ENCODE measurements at regions not wholly inside any gene's neighbourhood (a gene's known extent, or its start where the extent isn't known, plus 50 kb on each side); places are given as distances from the start of the nearest gene placed in this dataset.

GRCh38 chr13:107034236-107034872 lies 466.4 kb upstream of the ARGLU1 start:
- Histone ChIP-seq H3K27me3 (no peaks in the 10 kb centered on the region), H3K27ac (no peak overlapping the region), H3K9me3 (no peaks in the 10 kb centered on the region), H3K4me3 (replicated peaks in 1 of 3) (no peak overlapping the region), H3K36me3 (no peaks in the 10 kb centered on the region), H3K4me1 (no peaks in the 10 kb centered on the region)
- WGBS, 2 donors: 94 to 96% methylated on average over 17 of the region's 17 CpGs
- intact Hi-C loops (cut with DNase I): no loop called here
- DNase-seq: no peak
- no peak for TF ChIP-seq POLR2A (IDR thresholded peaks at IDR 0.05)
- no peak for TF ChIP-seq CTCF (IDR thresholded peaks at IDR 0.05)

- intact Hi-C loops (cut with DNase I): no loop called here
- no peaks in the 10 kb centered on the region for H3K9me3 ChIP-seq
- DNase-seq: no peak
- WGBS, 2 donors: 59 to 61% methylated on average over 2 of the region's 2 CpGs
- H3K4me3 ChIP-seq (replicated peaks in 1 of 3): no peak overlapping the region
- no peaks in the 10 kb centered on the region for H3K4me1 ChIP-seq
- H3K27me3 ChIP-seq: no peaks in the 10 kb centered on the region
- no peak for TF ChIP-seq POLR2A (IDR thresholded peaks at IDR 0.05)
- TF ChIP-seq CTCF (IDR thresholded peaks at IDR 0.05): no peak
- no peak overlapping the region for H3K27ac ChIP-seq
- H3K36me3 ChIP-seq: no peaks in the 10 kb centered on the region
Measured at GRCh38 chr13:107031716-107032115, 463.8 kb upstream of the ARGLU1 start.

- H3K27me3 ChIP-seq: no peaks in the 10 kb centered on the region
- H3K27ac ChIP-seq: no peak overlapping the region
- no peak overlapping the region for H3K4me3 ChIP-seq (replicated peaks in 1 of 3)
- H3K36me3 ChIP-seq: no peaks in the 10 kb centered on the region
- no peak for DNase-seq
- intact Hi-C loops (cut with DNase I): no loop called here
- TF ChIP-seq POLR2A (IDR thresholded peaks at IDR 0.05) (no peak), CTCF (IDR thresholded peaks at IDR 0.05) (no peak)
- WGBS, 2 donors: 76 to 83% methylated on average over 8 of the region's 8 CpGs
- no peaks in the 10 kb centered on the region for H3K9me3 ChIP-seq
- no peaks in the 10 kb centered on the region for H3K4me1 ChIP-seq
Measured at GRCh38 chr13:107028751-107029150, 460.8 kb upstream of the ARGLU1 start.

- TF ChIP-seq POLR2A (IDR thresholded peaks at IDR 0.05) (no peak), CTCF (IDR thresholded peaks at IDR 0.05) (no peak)
- Histone ChIP-seq H3K4me1 (no peaks in the 10 kb centered on the region), H3K36me3 (no peaks in the 10 kb centered on the region), H3K27ac (no peak overlapping the region), H3K4me3 (replicated peaks in 1 of 3) (no peak overlapping the region), H3K27me3 (no peaks in the 10 kb centered on the region), H3K9me3 (no peaks in the 10 kb centered on the region)
- WGBS, 2 donors: 0 to 5% methylated on average over 1 of the region's 1 CpG
- peak; percentile 53 to 76 for DNase-seq
- intact Hi-C loops (cut with DNase I): no loop called here
Measured at GRCh38 chr13:107025991-107026390, 458.1 kb upstream of the ARGLU1 start.

- Histone ChIP-seq H3K9me3 (no peaks in the 10 kb centered on the region), H3K27ac (no peak overlapping the region), H3K4me3 (replicated peaks in 1 of 3) (no peak overlapping the region), H3K4me1 (no peaks in the 10 kb centered on the region), H3K36me3 (no peaks in the 10 kb centered on the region), H3K27me3 (no peaks in the 10 kb centered on the region)
- TF ChIP-seq CTCF (IDR thresholded peaks at IDR 0.05) (no peak), POLR2A (IDR thresholded peaks at IDR 0.05) (no peak)
- WGBS, 2 donors: 91 to 93% methylated on average over 2 of the region's 2 CpGs
- DNase-seq: no peak
- intact Hi-C loops (cut with DNase I): no loop called here
Measured at GRCh38 chr13:107023335-107023734, 455.4 kb upstream of the ARGLU1 start.

Data from thyroid gland (tissue), 4 donors.